Skeletal muscle tissue (tissue), 3 donors: ENCODE measurements at regions not wholly inside any gene's neighbourhood (a gene's known extent, or its start where the extent isn't known, plus 50 kb on each side); places are given as distances from the start of the nearest gene placed in this dataset.
"Not testable (repeated sequence)": the region's sequence is repeated elsewhere in the genome, so short reads cannot be mapped to it uniquely, and the experiment has no call there.

Experiments
- H3K27ac ChIP-seq: one replicate; pipeline ENCODE4 v1.7.0; 2013; ENCODE audit warnings: mild to moderate bottlenecking, low read depth, low read length, inconsistent platforms
- H3K27me3 ChIP-seq, 3 donors: one replicate each; pipeline ENCODE4 v1.7.0; 2013; ENCODE audit warnings: low read length in 3 of 3; ENCODE audit not compliant: control insufficient read depth in 3 of 3, insufficient read depth in 3 of 3
- H3K36me3 ChIP-seq, 3 donors: one replicate each; pipeline ENCODE4 v1.7.0; 2013; ENCODE audit warnings: low read length in 3 of 3; ENCODE audit not compliant: control insufficient read depth in 3 of 3, insufficient read depth in 3 of 3
- H3K4me1 ChIP-seq, 3 donors: one replicate each; pipeline ENCODE4 v1.7.0; 2013; ENCODE audit warnings: low read length in 3 of 3, mild to moderate bottlenecking in 3 of 3; ENCODE audit not compliant: control insufficient read depth in 3 of 3, insufficient read depth in 3 of 3
- H3K4me3 ChIP-seq, 3 donors: one replicate each; pipeline ENCODE4 v1.7.0; 2013; ENCODE audit warnings: low read length in 3 of 3
- H3K9ac ChIP-seq, 3 donors: one replicate each; pipeline ENCODE4 v1.7.0; 2013; ENCODE audit warnings: low read length in 3 of 3, mild to moderate bottlenecking in 3 of 3, moderate library complexity in 2 of 3, low read depth in 1 of 3
- H3K9me3 ChIP-seq, 3 donors: one replicate each; pipeline ENCODE4 v1.7.0; 2013; ENCODE audit warnings: low read length in 3 of 3; ENCODE audit not compliant: control insufficient read depth in 3 of 3
- donor health status: Osteomylitis.

- Histone ChIP-seq H3K4me1 (peaks cover 0 to 5% (median 0%) of the 10 kb centered on the region in 3 donors), H3K36me3 (no peaks in the 10 kb centered on the region), H3K4me3 (no peak overlapping the region), H3K9me3 (no peaks in the 10 kb centered on the region), H3K9ac (no peak overlapping the region), H3K27ac (no peak overlapping the region), H3K27me3 (no peaks in the 10 kb centered on the region)
Measured at GRCh38 chr5:120938604-120939003, 474.5 kb downstream of the PRR16 start.

DNA sequence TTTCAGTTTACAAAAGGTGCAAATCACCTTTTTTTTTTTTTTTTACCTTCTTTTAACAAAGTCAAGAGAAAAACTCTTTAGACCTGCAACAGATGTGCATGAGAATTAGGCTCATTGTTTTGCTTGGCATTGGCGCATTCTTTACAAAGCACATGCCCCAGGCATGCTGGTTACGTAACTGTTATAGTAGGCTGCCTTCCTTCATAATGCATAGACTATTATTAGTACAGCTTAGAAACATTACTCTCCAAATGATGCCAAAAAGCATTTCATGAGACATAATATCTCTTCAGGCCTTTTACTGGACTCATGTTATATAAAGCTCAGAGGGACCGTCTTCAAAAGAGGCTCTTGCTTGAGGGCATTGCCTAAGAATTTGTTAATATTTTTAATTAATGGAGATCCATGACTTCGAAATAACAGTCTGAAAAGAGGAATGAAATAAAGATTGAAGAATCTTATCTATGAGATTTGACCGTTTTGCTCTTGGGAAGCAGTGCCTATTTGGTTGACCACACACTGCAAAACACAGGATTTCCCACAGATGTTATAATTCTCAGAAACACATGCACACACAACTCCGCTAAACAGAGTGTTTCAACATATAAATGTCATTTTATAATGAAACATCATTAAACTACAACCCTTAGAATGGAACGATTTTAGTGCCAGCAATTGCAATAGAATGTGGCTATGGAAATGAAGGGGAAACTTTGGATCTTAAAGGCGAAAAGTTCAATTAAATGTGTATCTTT, 478.7 kb downstream of the PRR16 start:
- Histone ChIP-seq H3K4me1 (peaks cover 0 to 5% (median 0%) of the 10 kb centered on the region in 3 donors), H3K9ac (no peak overlapping the region), H3K27ac (no peak overlapping the region), H3K36me3 (no peaks in the 10 kb centered on the region), H3K27me3 (no peaks in the 10 kb centered on the region), H3K9me3 (no peaks in the 10 kb centered on the region), H3K4me3 (no peak overlapping the region)

GRCh38 chr5:120949596-120949995, 485.5 kb downstream of the PRR16 start:
- H3K9ac ChIP-seq, H3K27me3 ChIP-seq, H3K36me3 ChIP-seq, H3K4me1 ChIP-seq, H3K4me3 ChIP-seq, H3K27ac ChIP-seq, H3K9me3 ChIP-seq: not testable (repeated sequence)

DNA sequence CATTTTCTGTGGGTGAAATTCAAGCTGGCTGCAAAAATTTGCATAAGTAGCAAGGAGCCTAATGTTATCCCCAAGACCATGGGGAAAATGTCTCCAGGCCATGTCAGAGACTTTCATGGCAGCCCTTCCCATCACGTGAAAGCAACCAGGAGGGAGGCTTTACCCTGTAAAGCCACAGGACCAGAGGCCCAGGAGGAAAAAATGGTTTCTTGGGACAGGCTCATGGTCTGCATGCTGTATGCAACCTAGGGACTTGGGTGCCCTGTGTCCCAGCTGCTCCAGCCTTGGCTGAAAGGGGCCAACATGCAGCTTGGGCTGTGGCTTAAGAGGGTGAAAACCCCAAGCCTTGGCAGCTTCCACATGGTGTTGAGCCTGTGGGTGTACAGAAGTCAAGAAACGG, 489.3 kb downstream of the PRR16 start:
- H3K4me1 ChIP-seq, H3K9me3 ChIP-seq, H3K4me3 ChIP-seq, H3K27me3 ChIP-seq, H3K36me3 ChIP-seq, H3K9ac ChIP-seq, H3K27ac ChIP-seq: not testable (repeated sequence)

DNA sequence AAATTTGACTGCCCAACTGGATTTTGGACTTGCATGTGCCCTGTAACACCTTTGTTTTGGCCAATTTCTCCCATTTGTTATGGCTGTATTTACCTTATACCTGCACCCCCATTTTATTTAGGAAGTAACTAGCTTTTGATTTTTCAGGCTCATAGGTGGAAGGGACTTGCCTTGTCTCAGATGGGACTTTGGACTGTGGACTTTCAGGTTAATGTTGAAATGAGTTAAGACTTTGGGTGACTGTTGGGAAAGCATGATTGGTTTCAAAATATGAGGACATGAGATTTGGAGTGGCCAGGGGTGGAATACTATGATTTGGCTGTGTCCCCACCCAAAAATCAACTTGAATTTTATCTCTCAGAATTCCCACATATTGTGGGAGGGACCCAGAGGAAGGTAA, 490.2 kb downstream of the PRR16 start:
- H3K36me3 ChIP-seq, result no peaks in the 10 kb centered on the region
- no peaks in the 10 kb centered on the region for H3K4me1 ChIP-seq
- no peaks in the 10 kb centered on the region for H3K27me3 ChIP-seq
- H3K27ac ChIP-seq, result no peak overlapping the region
- H3K9me3 ChIP-seq, result peaks cover 0 to 2% (median 0%) of the 10 kb centered on the region in 3 donors
- H3K4me3 ChIP-seq, result no peak overlapping the region
- H3K9ac ChIP-seq, result no peak overlapping the region

GRCh38 chr5:120955795-120956194, 491.7 kb downstream of the PRR16 start:
- Histone ChIP-seq H3K4me3 (no peak overlapping the region), H3K27ac (no peak overlapping the region), H3K9me3 (no peaks in the 10 kb centered on the region), H3K27me3 (no peaks in the 10 kb centered on the region), H3K36me3 (no peaks in the 10 kb centered on the region), H3K4me1 (no peaks in the 10 kb centered on the region), H3K9ac (no peak overlapping the region)

GRCh38 chr5:120958877-120959485, 494.9 kb downstream of the PRR16 start:
- H3K4me3 ChIP-seq, result no peak overlapping the region
- H3K4me1 ChIP-seq, result no peaks in the 10 kb centered on the region
- no peaks in the 10 kb centered on the region for H3K36me3 ChIP-seq
- H3K27ac ChIP-seq, result no peak overlapping the region
- H3K9me3 ChIP-seq, result no peaks in the 10 kb centered on the region
- no peaks in the 10 kb centered on the region for H3K27me3 ChIP-seq
- no peak overlapping the region for H3K9ac ChIP-seq

GRCh38 chr5:120960510-120960909, 496.4 kb downstream of the PRR16 start:
- Histone ChIP-seq H3K9ac (no peak overlapping the region), H3K27me3 (no peaks in the 10 kb centered on the region), H3K4me1 (no peaks in the 10 kb centered on the region), H3K9me3 (no peaks in the 10 kb centered on the region), H3K4me3 (no peak overlapping the region), H3K27ac (no peak overlapping the region), H3K36me3 (no peaks in the 10 kb centered on the region)

GRCh38 chr5:120967366-120967765, 503.3 kb downstream of the PRR16 start:
- Histone ChIP-seq H3K27me3 (no peaks in the 10 kb centered on the region), H3K4me1 (no peaks in the 10 kb centered on the region), H3K4me3 (no peak overlapping the region), H3K27ac (no peak overlapping the region), H3K36me3 (no peaks in the 10 kb centered on the region), H3K9ac (no peak overlapping the region), H3K9me3 (no peaks in the 10 kb centered on the region)

DNA sequence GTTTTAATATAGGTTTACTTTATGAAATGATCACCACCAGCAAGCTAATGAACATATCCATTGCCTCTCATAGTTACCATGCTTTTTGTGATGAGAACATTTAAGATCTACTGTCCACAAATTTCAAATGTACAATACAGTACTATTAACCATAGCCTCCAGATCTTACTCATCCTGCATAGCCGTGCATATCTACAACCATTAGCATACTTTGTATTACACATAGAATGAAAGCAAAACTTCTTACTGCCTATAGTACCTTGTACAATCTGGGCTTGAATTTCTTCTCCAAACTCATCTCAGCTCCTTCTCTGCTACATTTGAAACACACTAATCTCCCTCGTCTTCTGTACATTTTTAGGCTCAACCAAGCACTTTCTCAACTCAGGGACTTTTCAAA, 510.6 kb downstream of the PRR16 start:
- H3K9me3 ChIP-seq, result peaks cover 0 to 2% (median 0%) of the 10 kb centered on the region in 3 donors
- no peaks in the 10 kb centered on the region for H3K4me1 ChIP-seq
- no peak overlapping the region for H3K9ac ChIP-seq
- no peak overlapping the region for H3K27ac ChIP-seq
- no peak overlapping the region for H3K4me3 ChIP-seq
- H3K36me3 ChIP-seq, result no peaks in the 10 kb centered on the region
- no peaks in the 10 kb centered on the region for H3K27me3 ChIP-seq
